Activated T-helper 1 cell treated with anti-CD3 and anti-CD28 coated beads, Interleukin-12 subunit alpha, Interleukin-12 subunit beta, Interleukin-2, Interleukin-4 antibody, amounts not matched to agents 30 ng/mL and 10 ng/mL and 1 ng/mL, durations not matched to agents 14 hours and 24 hours and 36 hours (primary cell): ENCODE measurements at regions not wholly inside any gene's neighbourhood (a gene's known extent, or its start where the extent isn't known, plus 50 kb on each side); places are given as distances from the start of the nearest gene placed in this dataset.

Source experiments
- DNase-seq: peaks from one replicate; pipeline ENCODE4 v3.0.0; 2021; ENCODE audit warnings: low spot score
- H3K27ac Mint-ChIP-seq: one replicate; pipeline ENCODE4 v1.8.0; 2021; ENCODE audit warnings: mild to moderate bottlenecking, mixed read lengths
- H3K27me3 Mint-ChIP-seq: one replicate; pipeline ENCODE4 v1.8.0; 2022; ENCODE audit warnings: mild to moderate bottlenecking, moderate library complexity, mixed read lengths; ENCODE audit not compliant: insufficient read depth
- H3K36me3 Mint-ChIP-seq: one replicate; pipeline ENCODE4 v1.8.0; 2021; ENCODE audit warnings: low read depth, mixed read lengths
- H3K4me1 Mint-ChIP-seq: one replicate; pipeline ENCODE4 v1.8.0; 2021; ENCODE audit warnings: low read depth, mixed read lengths
- H3K4me3 Mint-ChIP-seq: one replicate; pipeline ENCODE4 v1.8.0; 2021; ENCODE audit warnings: mild to moderate bottlenecking, moderate library complexity, mixed read lengths
- H3K9me3 Mint-ChIP-seq: one replicate; pipeline ENCODE4 v1.8.0; 2021; ENCODE audit warnings: mixed read lengths
- intact Hi-C: fragments of 100-400 bp; cut with micrococcal nuclease; formaldehyde crosslinking; loops from one replicate; pipeline ENCODE4 v1.15.1; 2024

DNA sequence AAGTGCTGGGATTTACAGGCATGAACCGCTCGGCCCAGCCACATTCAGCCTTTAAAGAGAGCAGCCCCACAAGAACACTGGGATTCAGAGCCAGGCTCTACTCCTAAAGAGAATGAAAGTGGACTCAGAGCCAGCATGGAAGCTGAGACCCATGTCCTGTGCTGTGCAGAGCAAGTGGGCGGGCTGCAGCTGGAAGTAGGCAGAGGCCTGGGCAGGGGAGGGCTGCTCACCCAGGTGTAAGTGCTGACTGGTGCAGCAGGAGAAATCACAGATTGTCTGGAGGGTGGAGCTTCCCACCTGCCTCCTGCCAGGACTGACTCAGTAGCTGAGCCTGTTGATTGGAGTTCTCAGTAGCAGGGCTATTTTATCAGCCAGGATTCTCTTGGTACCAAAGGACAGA is 178.7 kb downstream of the KATNIP start:
- DNase-seq = no peak
- intact Hi-C loops = no loop called here
- Mint-ChIP-seq H3K36me3 (no peaks in the 10 kb centered on the region), H3K27me3 (no peaks in the 10 kb centered on the region), H3K4me3 (no peak overlapping the region), H3K27ac (no peak overlapping the region), H3K4me1 (peaks cover 9% of the 10 kb centered on the region), H3K9me3 (no peaks in the 10 kb centered on the region)

DNA sequence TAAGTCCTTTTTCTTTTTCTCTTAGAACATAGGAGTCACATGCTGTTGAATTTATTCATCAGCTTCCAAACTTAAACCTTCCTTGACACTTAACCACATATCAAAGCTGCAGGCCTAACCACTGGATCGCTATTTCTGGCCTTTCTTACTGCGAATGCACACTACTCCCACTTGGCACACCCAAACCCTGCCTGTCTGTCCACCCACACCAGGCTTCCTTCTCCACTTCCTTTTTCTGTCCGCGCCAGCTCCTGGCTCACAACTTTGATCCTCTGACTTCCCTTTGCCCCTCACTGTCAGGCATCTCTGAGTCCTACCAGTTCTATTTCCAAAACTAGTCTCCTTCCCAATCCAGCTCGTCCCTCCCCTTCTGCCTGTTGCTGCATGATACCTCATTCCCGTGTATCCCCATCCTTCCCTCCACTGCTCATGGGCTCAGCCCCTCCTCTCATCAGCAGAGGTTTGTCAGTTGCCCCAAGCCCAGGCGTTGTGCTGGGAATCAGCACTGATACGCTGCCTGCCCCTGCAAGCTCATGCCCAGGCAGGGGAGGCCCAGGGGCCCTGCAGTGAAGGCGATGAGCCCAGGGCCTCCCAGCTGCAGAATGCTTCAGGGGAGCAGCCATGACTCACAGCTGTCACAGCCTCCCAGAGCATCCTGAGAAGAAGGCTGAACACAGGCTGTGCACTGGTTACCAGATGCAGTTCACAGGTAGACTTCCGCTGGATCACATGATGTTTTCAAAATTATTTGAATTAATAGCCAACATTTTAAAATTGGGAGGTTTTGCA is 179.8 kb downstream of the KATNIP start:
- H3K36me3 Mint-ChIP-seq = no peaks in the 10 kb centered on the region
- no peak overlapping the region for H3K27ac Mint-ChIP-seq
- no peak for DNase-seq

DNA sequence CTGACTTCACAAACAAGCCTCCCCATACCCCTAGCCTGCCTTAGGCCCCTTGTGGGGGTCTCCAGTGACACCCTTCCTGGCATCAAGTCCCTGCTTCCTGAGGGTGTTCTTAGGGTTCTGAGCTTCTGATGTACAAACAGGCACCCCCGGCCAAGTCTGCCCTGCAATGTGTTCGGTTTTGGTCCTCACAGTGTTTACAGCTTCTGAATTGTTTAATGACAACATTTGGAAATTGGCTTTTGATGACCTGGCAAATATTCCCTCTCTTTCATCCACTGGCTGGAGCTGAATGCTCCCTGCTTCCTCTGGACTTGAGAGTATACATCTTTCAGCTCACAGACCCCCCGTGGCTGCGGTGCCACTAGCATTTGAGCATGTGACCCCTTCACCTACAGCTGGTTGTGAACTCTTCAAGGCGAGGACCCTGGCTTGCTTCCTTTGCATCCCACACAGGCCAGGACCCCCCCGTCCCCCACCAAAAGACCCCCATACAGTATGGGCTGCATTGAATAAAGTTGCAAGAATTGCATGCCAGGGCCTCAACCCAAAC is 180.8 kb downstream of the KATNIP start:
- intact Hi-C loops = loop anchor here (10.0 kb wide), 1 partner anchor 406 kb away; no protein-coding TSS in a partner anchor
- H3K4me3 Mint-ChIP-seq = no peak overlapping the region
- no peaks in the 10 kb centered on the region for H3K36me3 Mint-ChIP-seq
- H3K27me3 Mint-ChIP-seq = no peaks in the 10 kb centered on the region
- no peaks in the 10 kb centered on the region for H3K9me3 Mint-ChIP-seq
- no peak overlapping the region for H3K27ac Mint-ChIP-seq
- DNase-seq = no peak
- peaks cover 9% of the 10 kb centered on the region for H3K4me1 Mint-ChIP-seq

More for the DNA sequence above, 179.8 kb downstream of the KATNIP start:
- H3K4me1 Mint-ChIP-seq = peaks cover 9% of the 10 kb centered on the region
- H3K9me3 Mint-ChIP-seq = no peaks in the 10 kb centered on the region
- no peak overlapping the region for H3K4me3 Mint-ChIP-seq
- H3K27me3 Mint-ChIP-seq = no peaks in the 10 kb centered on the region
- intact Hi-C loops = loop anchor here (10.0 kb wide), 1 partner anchor 405 kb away; no protein-coding TSS in a partner anchor

DNA sequence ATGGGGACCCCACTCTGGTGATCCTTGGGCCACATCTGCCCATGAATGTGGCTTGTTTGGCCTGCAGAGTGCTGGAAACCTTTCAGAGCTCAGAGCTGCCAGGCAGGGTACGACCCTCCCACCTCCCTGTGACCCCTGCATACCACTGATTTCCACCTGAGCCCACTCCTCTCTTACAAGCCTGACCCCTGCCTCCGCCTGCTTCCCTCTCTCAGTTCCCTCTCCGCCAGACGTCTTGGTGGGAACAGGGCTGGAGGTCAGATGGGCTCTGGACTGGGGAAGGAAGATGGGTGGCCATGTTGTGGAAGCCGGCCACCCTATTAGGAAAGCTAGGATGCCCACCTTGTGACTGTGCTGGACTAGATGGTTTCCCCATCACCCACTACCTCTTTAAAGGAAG is 185.1 kb downstream of the KATNIP start:
- H3K4me1 Mint-ChIP-seq = no peaks in the 10 kb centered on the region
- no peak for DNase-seq
- no peaks in the 10 kb centered on the region for H3K36me3 Mint-ChIP-seq
- intact Hi-C loops = loop anchor here (10.0 kb wide), 1 partner anchor 410 kb away; no protein-coding TSS in a partner anchor
- H3K9me3 Mint-ChIP-seq = no peaks in the 10 kb centered on the region
- H3K27ac Mint-ChIP-seq = no peak overlapping the region
- H3K27me3 Mint-ChIP-seq = no peaks in the 10 kb centered on the region
- no peak overlapping the region for H3K4me3 Mint-ChIP-seq

DNA sequence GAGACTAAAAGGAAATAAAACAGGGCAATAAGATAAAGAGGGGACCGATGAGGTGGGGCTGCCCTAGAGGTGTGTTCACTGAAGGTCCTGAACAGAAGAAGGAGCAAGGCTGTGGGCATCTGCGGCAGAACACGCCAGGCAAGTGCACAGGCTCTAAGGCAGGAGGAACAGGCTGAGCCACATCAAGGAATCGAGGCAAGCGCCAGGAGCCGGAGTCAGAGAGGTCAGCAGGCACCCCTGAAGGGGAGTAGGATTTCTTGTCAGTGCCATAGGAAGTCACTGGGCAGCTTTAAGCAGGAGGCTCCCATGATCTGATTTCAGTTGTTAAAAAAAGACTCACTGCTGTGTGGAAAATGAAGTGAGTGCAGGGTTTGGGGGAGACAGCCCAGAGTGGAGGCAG is 186.5 kb downstream of the KATNIP start:
- Mint-ChIP-seq H3K27ac (no peak overlapping the region), H3K27me3 (no peaks in the 10 kb centered on the region), H3K4me1 (no peaks in the 10 kb centered on the region), H3K4me3 (no peak overlapping the region), H3K36me3 (no peaks in the 10 kb centered on the region), H3K9me3 (no peaks in the 10 kb centered on the region)
- intact Hi-C loops = loop anchor here (10.0 kb wide), 1 partner anchor 412 kb away; no protein-coding TSS in a partner anchor
- no peak for DNase-seq

DNA sequence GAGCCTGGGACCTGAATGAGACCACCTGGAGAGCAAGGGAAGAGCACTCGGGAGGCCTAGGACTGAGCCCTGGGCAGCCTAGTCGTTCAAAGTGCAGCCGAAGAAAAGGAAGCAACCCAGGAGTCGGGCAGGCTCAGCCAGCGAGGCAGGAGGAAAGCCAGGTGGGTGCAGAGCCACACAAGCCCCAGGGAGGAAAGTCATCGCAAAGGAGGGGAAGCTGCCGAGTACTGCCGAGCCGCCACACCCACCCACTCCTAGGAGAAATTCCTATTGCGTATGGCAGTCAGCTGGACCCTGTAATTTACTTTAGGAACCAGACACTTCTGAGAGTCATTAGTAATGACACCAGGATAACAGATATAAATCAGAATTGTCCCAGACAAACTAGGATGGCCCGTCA is 187.6 kb downstream of the KATNIP start:
- Mint-ChIP-seq H3K36me3 (no peaks in the 10 kb centered on the region), H3K4me1 (no peaks in the 10 kb centered on the region), H3K9me3 (no peaks in the 10 kb centered on the region), H3K4me3 (no peak overlapping the region), H3K27ac (no peak overlapping the region), H3K27me3 (no peaks in the 10 kb centered on the region)
- intact Hi-C loops = loop anchor here (10.0 kb wide), 1 partner anchor 413 kb away; no protein-coding TSS in a partner anchor
- no peak for DNase-seq
